ENCODE measurements at regions not wholly inside any gene's neighbourhood (a gene's known extent, or its start where the extent isn't known, plus 50 kb on each side); places are given as distances from the start of the nearest gene placed in this dataset.

DNA sequence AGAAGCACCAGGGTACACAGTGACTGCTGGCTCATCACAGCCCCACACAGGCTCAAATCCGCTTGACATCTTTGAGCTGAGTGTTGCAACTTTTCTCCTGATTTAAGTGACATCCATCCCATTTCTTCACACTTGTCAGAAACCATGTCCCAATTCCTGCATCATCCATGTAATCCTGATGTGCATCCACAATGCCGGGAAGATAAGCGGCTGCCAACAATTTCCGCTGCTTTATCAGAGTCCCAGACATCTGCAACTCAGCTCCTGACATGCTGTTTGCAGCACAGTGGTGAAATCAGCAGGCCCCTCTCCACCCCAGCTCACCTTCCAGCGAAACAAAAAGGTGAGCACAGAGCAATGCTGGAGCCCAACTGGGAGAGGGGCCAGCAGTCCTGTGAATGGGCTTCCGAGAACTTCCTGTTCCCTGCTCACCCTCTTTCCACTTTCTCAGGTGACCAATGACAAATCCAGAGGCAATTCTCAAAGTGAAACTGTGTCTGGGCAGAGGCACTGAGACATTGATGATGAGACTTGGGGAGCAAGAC lies 581.0 kb downstream of the AJAP1 start:
- H3K36me3 ChIP-seq (ENCODE audit: control insufficient read depth, insufficient read depth, low read length) = no peaks in the 10 kb centered on the region
- CTCF ChIA-PET = no interaction called here
- Mint-ChIP-seq H3K9me3 (ENCODE audit: unreplicated experiment) (peaks cover 24% of the 10 kb centered on the region), H3K4me1 (ENCODE audit: low read depth, unreplicated experiment) (no peaks in the 10 kb centered on the region), H3K36me3 (ENCODE audit: insufficient read depth, unreplicated experiment) (no peaks in the 10 kb centered on the region), H3K27ac (ENCODE audit: unreplicated experiment) (no peak overlapping the region), H3K27me3 (ENCODE audit: insufficient read depth, unreplicated experiment) (peaks cover 8% of the 10 kb centered on the region), H3K4me3 (ENCODE audit: unreplicated experiment) (no peak overlapping the region)
- no peaks in the 10 kb centered on the region for H3K9me3 ChIP-seq
- H3K4me1 ChIP-seq = no peaks in the 10 kb centered on the region
- no peak overlapping the region for H3K4me3 ChIP-seq (ENCODE audit: low read depth, low read length)
- no peaks in the 10 kb centered on the region for H3K27me3 ChIP-seq (replicated peaks; ENCODE audit: control insufficient read depth, insufficient read depth, low read length)
- no peak for DNase-seq
- POLR2A ChIA-PET = no interaction called here
- no TSS peak for BruUV-seq (replicated peaks)
- TF ChIP-seq, protein P1, sequence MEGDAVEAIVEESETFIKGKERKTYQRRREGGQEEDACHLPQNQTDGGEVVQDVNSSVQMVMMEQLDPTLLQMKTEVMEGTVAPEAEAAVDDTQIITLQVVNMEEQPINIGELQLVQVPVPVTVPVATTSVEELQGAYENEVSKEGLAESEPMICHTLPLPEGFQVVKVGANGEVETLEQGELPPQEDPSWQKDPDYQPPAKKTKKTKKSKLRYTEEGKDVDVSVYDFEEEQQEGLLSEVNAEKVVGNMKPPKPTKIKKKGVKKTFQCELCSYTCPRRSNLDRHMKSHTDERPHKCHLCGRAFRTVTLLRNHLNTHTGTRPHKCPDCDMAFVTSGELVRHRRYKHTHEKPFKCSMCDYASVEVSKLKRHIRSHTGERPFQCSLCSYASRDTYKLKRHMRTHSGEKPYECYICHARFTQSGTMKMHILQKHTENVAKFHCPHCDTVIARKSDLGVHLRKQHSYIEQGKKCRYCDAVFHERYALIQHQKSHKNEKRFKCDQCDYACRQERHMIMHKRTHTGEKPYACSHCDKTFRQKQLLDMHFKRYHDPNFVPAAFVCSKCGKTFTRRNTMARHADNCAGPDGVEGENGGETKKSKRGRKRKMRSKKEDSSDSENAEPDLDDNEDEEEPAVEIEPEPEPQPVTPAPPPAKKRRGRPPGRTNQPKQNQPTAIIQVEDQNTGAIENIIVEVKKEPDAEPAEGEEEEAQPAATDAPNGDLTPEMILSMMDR (IDR thresholded peaks at IDR 0.05; ENCODE audit: insufficient read depth in 1 of 2, low read depth in 1 of 2, low read length in 1 of 2, severe bottlenecking in 1 of 2, unreplicated experiment in 1 of 2) = no peak
- intact Hi-C loops (cut with micrococcal nuclease; ENCODE audit: unreplicated experiment) = no loop called here

DNA sequence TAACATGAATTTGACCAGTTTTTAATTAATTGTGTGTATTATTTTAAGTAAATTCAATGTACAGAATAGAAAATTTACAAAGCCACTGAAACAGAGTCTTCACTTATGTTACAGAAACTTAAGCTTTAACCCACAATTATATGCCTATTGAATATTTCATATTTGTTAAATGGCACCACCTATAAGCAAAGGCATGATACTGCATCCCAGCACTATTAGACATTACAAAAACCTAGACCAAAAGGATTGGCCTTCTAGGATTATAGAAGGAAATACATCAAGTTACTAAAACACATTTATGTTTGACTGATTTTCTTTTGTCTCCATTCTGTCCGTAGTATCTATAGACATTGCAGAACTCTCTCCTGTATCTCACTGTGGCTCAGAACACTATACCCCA lies 578.1 kb downstream of the AJAP1 start:
- BruUV-seq (replicated peaks) = no TSS peak
- H3K27me3 ChIP-seq (replicated peaks; ENCODE audit: control insufficient read depth, insufficient read depth, low read length) = no peaks in the 10 kb centered on the region
- no peak overlapping the region for H3K4me3 ChIP-seq (ENCODE audit: low read depth, low read length)
- no peak overlapping the region for H3K27ac Mint-ChIP-seq (ENCODE audit: unreplicated experiment)
- peaks cover 24% of the 10 kb centered on the region for H3K9me3 Mint-ChIP-seq (ENCODE audit: unreplicated experiment)
- H3K4me3 Mint-ChIP-seq (ENCODE audit: unreplicated experiment) = no peak overlapping the region
- DNase-seq = no peak
- CTCF ChIA-PET = no interaction called here
- H3K9me3 ChIP-seq = no peaks in the 10 kb centered on the region
- no peaks in the 10 kb centered on the region for H3K4me1 ChIP-seq
- TF ChIP-seq, protein P1 (IDR thresholded peaks at IDR 0.05; ENCODE audit: insufficient read depth in 1 of 2, low read depth in 1 of 2, low read length in 1 of 2, severe bottlenecking in 1 of 2, unreplicated experiment in 1 of 2) = no peak
- POLR2A ChIA-PET = no interaction called here
- H3K36me3 Mint-ChIP-seq (ENCODE audit: insufficient read depth, unreplicated experiment) = no peaks in the 10 kb centered on the region
- no peaks in the 10 kb centered on the region for H3K36me3 ChIP-seq (ENCODE audit: control insufficient read depth, insufficient read depth, low read length)
- no peaks in the 10 kb centered on the region for H3K4me1 Mint-ChIP-seq (ENCODE audit: low read depth, unreplicated experiment)
- intact Hi-C loops (cut with micrococcal nuclease; ENCODE audit: unreplicated experiment) = no loop called here
- peaks cover 7% of the 10 kb centered on the region for H3K27me3 Mint-ChIP-seq (ENCODE audit: insufficient read depth, unreplicated experiment)

DNA sequence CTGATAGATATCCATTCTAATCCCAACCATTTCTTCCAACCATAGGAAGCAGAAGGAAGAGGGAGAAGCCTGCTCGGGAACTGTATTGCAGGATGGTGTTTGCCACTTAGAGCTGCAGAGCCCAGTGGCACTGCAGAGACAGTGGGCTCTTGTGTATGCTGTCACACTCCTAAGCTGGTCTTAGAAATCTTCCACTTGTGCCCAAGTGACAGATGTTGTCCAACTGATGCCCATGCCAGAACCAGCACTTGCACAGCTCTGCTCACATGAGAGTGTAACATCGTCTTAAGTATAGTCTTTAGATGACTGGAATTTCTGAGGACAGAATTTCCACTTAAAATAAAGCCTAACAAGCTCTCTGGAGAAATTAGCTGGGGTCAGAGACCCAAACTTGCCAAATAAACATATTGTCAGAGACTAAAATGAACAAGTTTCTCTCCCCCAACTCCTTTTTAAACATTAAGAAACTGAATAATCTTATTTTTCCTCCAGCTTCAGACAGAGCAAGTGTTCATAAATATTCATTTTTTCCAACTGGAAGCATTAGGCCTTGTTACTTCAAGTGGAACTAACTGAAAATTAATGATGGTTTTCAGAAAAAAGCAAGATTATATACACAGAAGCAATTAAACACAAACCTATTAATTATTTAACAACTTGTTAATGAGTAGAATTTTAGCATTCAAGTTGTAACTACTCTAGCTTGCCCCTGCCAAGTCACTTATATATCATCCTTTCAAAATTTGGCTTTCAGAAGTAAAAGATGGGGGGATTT lies 577.3 kb downstream of the AJAP1 start:
- intact Hi-C loops (cut with micrococcal nuclease; ENCODE audit: unreplicated experiment) = no loop called here
- ChIA-PET POLR2A (no interaction called here), CTCF (no interaction called here)
- H3K4me3 Mint-ChIP-seq (ENCODE audit: unreplicated experiment) = no peak overlapping the region
- Histone ChIP-seq H3K36me3 (ENCODE audit: control insufficient read depth, insufficient read depth, low read length) (no peaks in the 10 kb centered on the region), H3K9me3 (no peaks in the 10 kb centered on the region), H3K4me3 (ENCODE audit: low read depth, low read length) (no peak overlapping the region), H3K27me3 (replicated peaks; ENCODE audit: control insufficient read depth, insufficient read depth, low read length) (no peaks in the 10 kb centered on the region), H3K4me1 (no peaks in the 10 kb centered on the region)
- H3K27ac Mint-ChIP-seq (ENCODE audit: unreplicated experiment) = no peak overlapping the region
- no TSS peak for BruUV-seq (replicated peaks)
- H3K4me1 Mint-ChIP-seq (ENCODE audit: low read depth, unreplicated experiment) = no peaks in the 10 kb centered on the region
- H3K36me3 Mint-ChIP-seq (ENCODE audit: insufficient read depth, unreplicated experiment) = no peaks in the 10 kb centered on the region
- TF ChIP-seq, protein P1 (IDR thresholded peaks at IDR 0.05; ENCODE audit: insufficient read depth in 1 of 2, low read depth in 1 of 2, low read length in 1 of 2, severe bottlenecking in 1 of 2, unreplicated experiment in 1 of 2) = no peak
- peaks cover 7% of the 10 kb centered on the region for H3K27me3 Mint-ChIP-seq (ENCODE audit: insufficient read depth, unreplicated experiment)
- no peak for DNase-seq
- peaks cover 24% of the 10 kb centered on the region for H3K9me3 Mint-ChIP-seq (ENCODE audit: unreplicated experiment)

All from Caco-2 (cell line).